ENCODE measurements at regions not wholly inside any gene's neighbourhood (a gene's known extent, or its start where the extent isn't known, plus 50 kb on each side); places are given as distances from the start of the nearest gene placed in this dataset.

DNA sequence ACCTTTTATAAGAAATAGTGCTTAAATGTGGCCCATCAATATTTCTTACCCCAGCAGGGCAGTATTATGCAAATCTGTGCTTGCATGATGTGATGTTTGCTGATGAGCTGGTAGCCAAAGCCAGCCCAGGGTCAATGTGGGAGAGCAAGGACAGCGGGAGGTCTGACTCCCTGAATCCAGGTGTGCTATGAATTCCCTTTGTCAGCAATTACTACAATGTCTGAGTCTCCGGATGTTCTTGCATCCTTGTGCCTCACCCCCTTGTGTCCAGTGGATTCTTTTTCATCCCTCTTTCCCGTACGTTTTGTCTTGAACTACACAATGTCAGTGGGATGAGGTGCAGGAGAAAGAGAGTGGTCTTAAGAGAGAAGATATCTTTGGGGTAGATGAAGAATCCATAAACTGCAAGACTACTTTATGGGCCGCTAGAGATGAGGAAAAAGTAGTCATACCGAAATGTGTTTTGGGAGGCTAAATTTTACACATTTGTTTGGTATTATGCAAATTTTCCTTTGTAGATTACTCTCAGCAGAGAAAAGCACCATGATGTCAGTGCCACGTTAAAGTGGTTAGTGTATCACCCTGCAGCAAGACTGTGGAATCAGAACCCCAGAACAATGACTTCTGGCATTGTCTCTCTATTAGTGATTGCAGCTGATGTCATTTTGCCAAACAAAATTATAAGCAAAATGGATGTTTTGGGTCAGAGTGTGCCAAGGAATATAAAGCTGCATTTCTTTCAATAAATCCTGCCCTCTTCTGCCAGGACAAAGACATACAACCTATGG, 53.5 kb upstream of the TSHZ3 start:
- Mint-ChIP-seq H3K4me3 (no peak overlapping the region), H3K27me3 (peaks cover 10% of the 10 kb centered on the region), H3K9me3 (no peaks in the 10 kb centered on the region), H3K27ac (no peak overlapping the region), H3K36me3 (ENCODE audit: low read depth) (no peaks in the 10 kb centered on the region), H3K4me1 (ENCODE audit: low read depth) (no peaks in the 10 kb centered on the region)

DNA sequence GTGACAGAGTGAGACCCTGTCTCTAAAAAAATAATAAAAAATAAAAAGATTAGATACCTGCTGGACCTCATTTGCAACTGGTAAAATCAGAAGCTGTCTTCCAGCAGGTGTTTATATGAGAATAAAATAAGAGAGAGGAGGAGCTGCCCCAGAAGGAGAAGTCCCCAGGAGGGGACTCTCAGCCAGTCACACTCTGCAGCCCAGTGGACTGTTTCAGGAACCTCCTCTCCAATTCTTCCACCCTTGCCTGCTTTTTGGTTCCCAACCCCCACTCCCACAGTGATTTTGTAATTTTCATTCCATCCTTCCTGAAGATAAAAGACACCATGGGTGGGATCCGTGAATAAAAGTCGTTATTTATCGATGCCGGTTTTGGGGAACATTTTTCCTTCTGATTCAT, 56.9 kb upstream of the TSHZ3 start:
- no peaks in the 10 kb centered on the region for H3K36me3 Mint-ChIP-seq (ENCODE audit: low read depth)
- no peaks in the 10 kb centered on the region for H3K9me3 Mint-ChIP-seq
- peaks cover 18% of the 10 kb centered on the region for H3K27me3 Mint-ChIP-seq
- H3K27ac Mint-ChIP-seq: no peak overlapping the region
- H3K4me1 Mint-ChIP-seq (ENCODE audit: low read depth): no peaks in the 10 kb centered on the region
- no peak overlapping the region for H3K4me3 Mint-ChIP-seq

DNA sequence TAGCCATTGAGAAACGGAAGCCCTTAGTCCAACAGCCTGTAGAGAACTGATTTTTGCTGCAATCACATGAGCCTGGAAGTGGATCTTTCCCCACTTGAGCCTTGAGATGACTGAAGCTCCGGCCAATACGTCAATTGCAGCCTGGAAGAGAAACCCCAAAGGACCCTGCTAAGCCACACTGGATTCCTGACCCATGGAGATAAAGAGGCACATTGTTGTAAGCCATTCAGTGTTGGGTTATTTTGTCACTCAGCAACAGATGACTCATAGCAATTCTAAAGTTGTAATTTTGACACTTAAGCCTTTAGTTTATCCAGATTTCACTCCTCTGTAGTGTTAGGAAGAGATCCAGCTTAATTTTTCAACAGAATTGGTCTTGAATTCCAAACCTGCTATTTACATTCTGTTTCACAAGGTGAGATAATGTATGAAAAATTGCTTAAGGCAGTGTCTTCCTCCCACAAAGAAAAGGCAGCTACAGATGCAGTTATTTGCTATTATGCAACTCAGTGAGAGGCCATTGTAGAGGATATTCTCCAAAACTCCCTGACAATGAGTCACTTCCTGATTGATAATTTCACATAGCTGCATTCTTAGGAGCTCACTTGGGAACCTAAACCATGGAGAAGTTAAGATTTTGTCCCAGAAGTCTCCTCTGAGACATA, 59.4 kb upstream of the TSHZ3 start:
- H3K36me3 Mint-ChIP-seq (ENCODE audit: low read depth): no peaks in the 10 kb centered on the region
- H3K4me1 Mint-ChIP-seq (ENCODE audit: low read depth): no peaks in the 10 kb centered on the region
- no peak overlapping the region for H3K4me3 Mint-ChIP-seq
- H3K9me3 Mint-ChIP-seq: no peaks in the 10 kb centered on the region
- peaks cover 18% of the 10 kb centered on the region for H3K27me3 Mint-ChIP-seq
- H3K27ac Mint-ChIP-seq: no peak overlapping the region

DNA sequence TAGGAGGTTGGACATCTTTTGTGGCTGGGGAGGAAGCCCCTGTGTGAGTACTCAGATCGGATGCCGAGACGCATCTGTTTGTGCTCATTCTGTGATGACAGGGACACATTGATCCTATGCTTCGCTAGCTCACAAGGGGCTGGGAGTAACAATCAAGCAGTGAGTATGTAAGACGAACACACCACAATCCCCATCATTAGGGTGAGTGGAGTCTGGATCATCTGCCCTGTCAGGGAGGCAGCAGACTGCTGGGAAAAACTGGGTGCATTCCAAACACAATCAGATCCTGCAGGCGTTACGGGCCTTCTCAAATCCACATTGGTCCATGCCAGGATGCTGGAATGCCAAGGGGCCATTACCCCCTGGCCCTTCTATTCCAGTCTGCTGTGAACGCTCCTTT, 64.1 kb upstream of the TSHZ3 start:
- H3K4me1 Mint-ChIP-seq (ENCODE audit: low read depth): no peaks in the 10 kb centered on the region
- H3K4me3 Mint-ChIP-seq: no peak overlapping the region
- H3K27me3 Mint-ChIP-seq: peaks cover 12% of the 10 kb centered on the region
- no peaks in the 10 kb centered on the region for H3K9me3 Mint-ChIP-seq
- H3K36me3 Mint-ChIP-seq (ENCODE audit: low read depth): no peaks in the 10 kb centered on the region
- H3K27ac Mint-ChIP-seq: no peak overlapping the region

DNA sequence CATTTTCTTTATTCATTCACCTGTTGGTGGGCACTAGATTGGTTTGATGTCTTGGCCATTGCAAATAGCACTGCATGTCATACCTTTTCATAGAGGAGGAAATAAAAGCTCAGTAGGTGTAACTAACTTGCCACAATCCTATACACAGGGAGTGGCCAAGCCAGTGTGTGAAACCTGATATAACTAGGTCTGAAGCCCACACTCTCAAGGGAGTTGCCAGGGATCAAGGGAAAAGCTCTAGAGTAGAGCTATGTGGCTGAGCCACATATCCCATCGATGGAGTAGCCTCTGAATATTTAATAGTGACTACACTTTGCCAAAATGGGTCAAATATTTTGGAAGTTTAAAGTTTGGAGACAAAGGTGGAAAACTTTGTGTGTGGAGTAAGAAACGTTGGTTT, 66.1 kb upstream of the TSHZ3 start:
- Mint-ChIP-seq H3K4me1 (ENCODE audit: low read depth) (no peaks in the 10 kb centered on the region), H3K36me3 (ENCODE audit: low read depth) (no peaks in the 10 kb centered on the region), H3K27ac (no peak overlapping the region), H3K27me3 (peaks cover 12% of the 10 kb centered on the region), H3K4me3 (no peak overlapping the region), H3K9me3 (no peaks in the 10 kb centered on the region)

DNA sequence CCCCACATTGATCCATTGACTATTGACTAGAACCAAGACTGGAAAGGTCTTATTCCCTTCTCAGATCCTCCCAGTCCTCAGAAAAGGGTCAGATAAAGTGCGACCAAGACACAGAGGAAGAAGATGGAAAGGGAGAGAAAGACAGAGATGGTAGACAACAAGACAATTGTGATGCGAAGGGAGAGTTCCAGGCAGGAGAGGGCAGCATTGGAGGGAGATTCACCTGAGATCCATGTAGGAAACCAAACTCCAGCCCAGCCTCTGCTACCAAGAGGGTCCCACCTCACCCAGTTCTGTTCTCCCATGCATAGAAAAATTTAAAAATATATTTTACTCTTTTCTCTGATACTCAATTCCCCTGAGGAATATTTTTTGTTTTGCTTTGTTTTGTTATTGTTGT, 67.3 kb upstream of the TSHZ3 start:
- Mint-ChIP-seq H3K27me3 (peaks cover 9% of the 10 kb centered on the region), H3K36me3 (ENCODE audit: low read depth) (no peaks in the 10 kb centered on the region), H3K4me3 (no peak overlapping the region), H3K27ac (no peak overlapping the region), H3K9me3 (no peaks in the 10 kb centered on the region), H3K4me1 (ENCODE audit: low read depth) (no peaks in the 10 kb centered on the region)

DNA sequence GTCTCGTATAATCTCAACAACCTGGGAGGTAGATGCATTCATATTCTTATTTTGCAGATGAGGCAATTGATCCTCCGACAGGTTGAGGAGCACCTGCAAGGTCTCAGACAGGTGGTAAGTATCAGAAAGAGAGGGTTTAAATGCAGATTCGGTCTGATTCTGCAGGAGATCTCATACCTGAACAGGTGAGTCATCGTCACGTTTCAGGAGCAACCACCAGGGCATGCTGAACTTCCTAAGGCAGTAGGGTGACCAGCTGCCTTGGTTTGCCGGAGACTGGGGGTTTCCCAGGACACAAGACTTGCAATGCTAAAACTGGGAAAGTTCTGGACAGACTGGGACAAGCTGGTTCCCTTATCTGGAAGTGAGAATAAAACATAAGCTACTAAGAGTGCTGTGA, 68.8 kb upstream of the TSHZ3 start:
- H3K27me3 Mint-ChIP-seq: peaks cover 14% of the 10 kb centered on the region

DNA sequence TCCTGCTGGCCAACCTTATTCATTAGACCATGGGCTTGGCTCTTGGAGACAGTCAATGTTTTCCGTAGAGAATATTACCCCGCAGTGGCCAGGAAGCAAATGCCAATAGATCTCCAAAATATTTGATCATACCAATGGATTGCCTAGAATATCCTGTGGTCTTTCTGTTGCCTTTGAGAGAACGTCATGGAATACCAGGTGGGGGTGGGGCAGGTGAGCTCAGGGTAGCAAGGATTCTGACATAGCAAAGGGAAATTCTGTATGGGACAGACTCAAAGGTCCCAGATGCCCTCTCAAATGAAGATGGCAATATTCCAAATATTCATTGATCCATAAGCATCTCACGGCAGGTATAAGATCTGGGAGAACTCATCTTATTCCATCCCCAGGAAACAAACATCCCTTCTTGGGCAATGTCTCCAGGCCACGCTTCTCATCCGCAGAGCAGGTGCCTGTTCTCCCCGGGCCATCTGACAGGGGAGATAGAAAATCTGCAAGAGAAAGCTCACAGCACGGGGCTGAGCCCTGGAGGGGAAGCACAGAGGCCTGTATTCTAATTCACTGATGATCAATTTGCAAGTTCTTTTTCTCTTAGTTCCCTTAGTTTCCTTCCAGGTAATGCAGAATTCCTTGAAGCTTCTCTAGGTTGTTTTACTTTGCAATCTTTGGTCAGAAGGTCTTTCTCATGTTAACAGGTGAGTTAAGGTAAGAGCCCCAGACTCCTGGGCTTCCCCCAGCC, 69.6 kb upstream of the TSHZ3 start:
- H3K4me3 Mint-ChIP-seq: no peak overlapping the region
- no peak overlapping the region for H3K27ac Mint-ChIP-seq
- no peaks in the 10 kb centered on the region for H3K4me1 Mint-ChIP-seq (ENCODE audit: low read depth)
- no peaks in the 10 kb centered on the region for H3K36me3 Mint-ChIP-seq (ENCODE audit: low read depth)
- H3K9me3 Mint-ChIP-seq: no peaks in the 10 kb centered on the region
- peaks cover 14% of the 10 kb centered on the region for H3K27me3 Mint-ChIP-seq

More for the DNA sequence above, 68.8 kb upstream of the TSHZ3 start:
- no peaks in the 10 kb centered on the region for H3K36me3 Mint-ChIP-seq (ENCODE audit: low read depth)
- no peak overlapping the region for H3K27ac Mint-ChIP-seq
- no peaks in the 10 kb centered on the region for H3K9me3 Mint-ChIP-seq
- no peaks in the 10 kb centered on the region for H3K4me1 Mint-ChIP-seq (ENCODE audit: low read depth)
- H3K4me3 Mint-ChIP-seq: no peak overlapping the region

GRCh38 chr19:31419871-31420445, 70.7 kb upstream of the TSHZ3 start:
- no peak overlapping the region for H3K27ac Mint-ChIP-seq
- peaks cover 11% of the 10 kb centered on the region for H3K27me3 Mint-ChIP-seq
- H3K36me3 Mint-ChIP-seq (ENCODE audit: low read depth): no peaks in the 10 kb centered on the region
- H3K9me3 Mint-ChIP-seq: no peaks in the 10 kb centered on the region
- no peak overlapping the region for H3K4me3 Mint-ChIP-seq
- H3K4me1 Mint-ChIP-seq (ENCODE audit: low read depth): no peaks in the 10 kb centered on the region

DNA sequence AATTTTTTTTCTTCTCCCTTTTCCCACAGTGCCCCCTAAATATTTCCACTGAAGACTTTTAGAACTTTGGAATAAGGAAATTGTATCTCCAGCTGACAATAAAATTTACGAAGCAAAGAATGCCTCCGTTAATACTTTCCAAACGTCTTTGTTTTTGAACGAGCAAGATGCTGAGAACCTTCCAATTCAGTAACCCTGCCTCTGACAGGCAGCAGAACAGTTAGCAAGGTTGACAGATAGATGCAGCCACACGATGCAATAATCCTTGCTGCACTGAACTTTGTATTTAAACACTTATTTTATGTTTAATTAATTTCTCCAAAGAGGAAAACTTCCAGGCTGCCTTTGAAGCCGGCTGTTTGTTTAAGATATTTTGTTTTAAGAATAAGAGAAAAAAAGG, 71.8 kb upstream of the TSHZ3 start:
- H3K4me3 Mint-ChIP-seq: no peak overlapping the region
- H3K4me1 Mint-ChIP-seq (ENCODE audit: low read depth): no peaks in the 10 kb centered on the region

DNA sequence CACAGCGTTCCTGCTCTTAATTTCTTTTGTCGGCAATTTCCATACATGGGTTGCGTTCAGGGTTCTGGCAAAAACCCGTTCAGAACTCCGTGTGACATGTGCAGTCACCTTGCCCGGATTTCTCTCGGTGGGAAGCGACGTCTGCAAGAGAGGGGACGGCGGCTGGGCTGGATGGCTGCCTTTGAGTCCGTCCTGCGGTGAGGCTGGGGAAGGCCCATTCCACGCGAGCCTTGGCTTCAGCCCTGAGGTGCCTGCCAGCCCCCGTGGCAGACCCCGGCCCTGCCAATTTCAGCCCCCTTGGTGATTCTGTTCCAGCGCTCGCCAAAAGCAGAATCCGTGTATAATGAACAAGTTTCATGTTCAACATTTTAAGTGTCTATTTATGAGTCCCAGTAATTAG, 72.6 kb upstream of the TSHZ3 start:
- Mint-ChIP-seq H3K27ac (no peak overlapping the region), H3K27me3 (peaks cover 5% of the 10 kb centered on the region), H3K36me3 (ENCODE audit: low read depth) (no peaks in the 10 kb centered on the region)

More for the DNA sequence above, 71.8 kb upstream of the TSHZ3 start:
- Mint-ChIP-seq H3K27me3 (peaks cover 5% of the 10 kb centered on the region), H3K27ac (no peak overlapping the region), H3K36me3 (ENCODE audit: low read depth) (no peaks in the 10 kb centered on the region), H3K9me3 (no peaks in the 10 kb centered on the region)

DNA sequence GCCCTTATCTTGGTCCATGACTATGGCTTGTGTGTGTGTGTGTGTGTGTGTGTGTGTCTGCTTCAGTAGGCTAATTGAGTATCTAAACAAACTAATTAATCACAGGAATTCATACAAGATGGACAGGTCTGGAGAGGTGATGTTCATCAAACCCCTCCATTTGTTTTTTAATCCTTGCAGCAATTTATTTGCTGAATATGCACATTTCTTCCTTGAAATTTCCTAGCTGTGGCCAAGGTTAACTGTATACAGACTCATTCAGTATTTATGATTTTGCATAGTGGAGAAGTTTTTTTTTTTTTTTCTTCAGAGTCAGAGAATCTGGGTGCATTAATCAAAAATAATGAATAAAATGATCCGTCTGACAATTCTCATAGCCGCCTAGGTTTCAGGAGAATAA, 74.7 kb upstream of the TSHZ3 start:
- Mint-ChIP-seq H3K36me3 (ENCODE audit: low read depth) (no peaks in the 10 kb centered on the region), H3K27ac (no peak overlapping the region), H3K9me3 (no peaks in the 10 kb centered on the region), H3K4me3 (no peak overlapping the region), H3K4me1 (ENCODE audit: low read depth) (no peaks in the 10 kb centered on the region), H3K27me3 (peaks cover 5% of the 10 kb centered on the region)

More for the DNA sequence above, 72.6 kb upstream of the TSHZ3 start:
- no peaks in the 10 kb centered on the region for H3K4me1 Mint-ChIP-seq (ENCODE audit: low read depth)
- no peaks in the 10 kb centered on the region for H3K9me3 Mint-ChIP-seq
- no peak overlapping the region for H3K4me3 Mint-ChIP-seq

- Mint-ChIP-seq H3K27ac (no peak overlapping the region), H3K9me3 (no peaks in the 10 kb centered on the region), H3K4me1 (ENCODE audit: low read depth) (no peaks in the 10 kb centered on the region), H3K27me3 (peaks cover 5% of the 10 kb centered on the region), H3K36me3 (ENCODE audit: low read depth) (no peaks in the 10 kb centered on the region), H3K4me3 (no peak overlapping the region)
These were observed 75.8 kb upstream of the TSHZ3 start for GRCh38 chr19:31424861-31425620.

DNA sequence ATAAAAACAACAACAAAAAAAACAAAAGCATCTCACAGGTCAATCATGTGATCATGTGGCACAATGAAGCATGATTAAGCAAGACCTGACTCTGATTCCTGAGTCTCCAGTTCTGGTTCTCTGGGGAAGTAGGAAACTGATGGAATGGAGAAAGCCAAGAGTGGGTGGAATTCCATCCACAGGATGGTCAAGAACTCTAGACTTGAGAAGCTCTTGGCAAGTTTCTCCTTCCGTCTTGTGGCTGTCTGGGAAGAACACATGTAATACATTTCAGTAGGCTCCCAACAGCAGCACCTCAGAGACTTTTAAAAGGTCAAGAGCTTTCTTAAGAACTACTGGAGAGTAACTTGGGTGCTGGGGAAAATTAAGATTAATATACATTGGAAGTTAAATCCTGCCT, 78.6 kb upstream of the TSHZ3 start:
- Mint-ChIP-seq H3K4me3 (no peak overlapping the region), H3K27ac (no peak overlapping the region), H3K4me1 (ENCODE audit: low read depth) (no peaks in the 10 kb centered on the region)

More for the DNA sequence above, 78.6 kb upstream of the TSHZ3 start:
- Mint-ChIP-seq H3K27me3 (no peaks in the 10 kb centered on the region), H3K9me3 (no peaks in the 10 kb centered on the region), H3K36me3 (ENCODE audit: low read depth) (no peaks in the 10 kb centered on the region)
